ENCODE measurements at regions not wholly inside any gene's neighbourhood (a gene's known extent, or its start where the extent isn't known, plus 50 kb on each side); places are given as distances from the start of the nearest gene placed in this dataset.

DNA sequence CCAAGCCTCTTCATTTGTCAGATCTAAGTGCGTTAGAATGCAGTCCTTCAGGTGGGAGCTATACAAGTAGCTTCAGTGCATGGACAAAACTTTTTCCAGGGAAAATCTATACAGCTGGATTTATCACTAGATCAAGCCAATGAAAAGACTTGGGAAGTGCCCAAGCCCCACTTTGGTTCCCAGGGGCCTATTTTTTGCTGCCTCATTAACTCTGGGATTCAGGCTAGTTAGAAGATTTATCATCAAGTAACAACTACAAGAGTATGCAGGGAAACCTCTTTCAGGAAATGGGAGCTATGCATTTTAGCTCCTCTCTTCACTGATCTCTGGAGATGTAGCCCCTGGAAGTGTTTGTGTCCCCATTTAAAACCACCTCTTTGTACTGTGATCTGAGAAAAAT lies 908.8 kb downstream of the SQOR start:
- ChIA-PET POLR2A (no interaction called here), CTCF (interaction anchor here (0.7 kb wide), 1 partner anchor 8 kb away, joined by 3 read pairs; no protein-coding TSS in a partner anchor)
- H3K27ac Mint-ChIP-seq: no peak overlapping the region
- peaks cover 6% of the 10 kb centered on the region for H3K9me3 Mint-ChIP-seq (ENCODE audit: insufficient read depth)
- no peaks in the 10 kb centered on the region for H4K20me1 ChIP-seq (ENCODE audit: control insufficient read depth, insufficient read depth, low read length, poor library complexity, severe bottlenecking)
- ATAC-seq (ENCODE audit: low read depth) (no peak), DNase-seq (no peak)
- no peak overlapping the region for H3K27ac ChIP-seq (ENCODE audit: low read length in 2 of 2)
- no peak overlapping the region for H3K4me3 ChIP-seq (ENCODE audit: control extremely low read depth in 1 of 5, extremely low read depth in 1 of 5, insufficient read depth in 1 of 5, low read depth in 2 of 5, low read length in 4 of 5)
- WGBS (ENCODE audit: insufficient coverage): 100% methylated on average over 1 of the region's 1 CpG
- no peak overlapping the region for H2AFZ ChIP-seq (ENCODE audit: insufficient read depth, low read depth, low read length, poor library complexity, severe bottlenecking)
- no peaks in the 10 kb centered on the region for H3K4me1 ChIP-seq (ENCODE audit: control insufficient read depth in 2 of 2, insufficient read depth in 2 of 2, low read length in 2 of 2)
- peaks cover 0 to under 1% (median 0%) of the 10 kb centered on the region in 3 donors for H3K9me3 ChIP-seq (ENCODE audit: control extremely low read depth in 1 of 3, control insufficient read depth in 2 of 3, insufficient read depth in 1 of 3, low read length in 2 of 3)
- H3K79me2 ChIP-seq (ENCODE audit: control insufficient read depth, insufficient read depth, low read length): no peaks in the 10 kb centered on the region
- H3K9ac ChIP-seq (ENCODE audit: low read length): no peak overlapping the region
- no peak overlapping the region for H3K4me3 Mint-ChIP-seq
- TF ChIP-seq, protein P1, sequence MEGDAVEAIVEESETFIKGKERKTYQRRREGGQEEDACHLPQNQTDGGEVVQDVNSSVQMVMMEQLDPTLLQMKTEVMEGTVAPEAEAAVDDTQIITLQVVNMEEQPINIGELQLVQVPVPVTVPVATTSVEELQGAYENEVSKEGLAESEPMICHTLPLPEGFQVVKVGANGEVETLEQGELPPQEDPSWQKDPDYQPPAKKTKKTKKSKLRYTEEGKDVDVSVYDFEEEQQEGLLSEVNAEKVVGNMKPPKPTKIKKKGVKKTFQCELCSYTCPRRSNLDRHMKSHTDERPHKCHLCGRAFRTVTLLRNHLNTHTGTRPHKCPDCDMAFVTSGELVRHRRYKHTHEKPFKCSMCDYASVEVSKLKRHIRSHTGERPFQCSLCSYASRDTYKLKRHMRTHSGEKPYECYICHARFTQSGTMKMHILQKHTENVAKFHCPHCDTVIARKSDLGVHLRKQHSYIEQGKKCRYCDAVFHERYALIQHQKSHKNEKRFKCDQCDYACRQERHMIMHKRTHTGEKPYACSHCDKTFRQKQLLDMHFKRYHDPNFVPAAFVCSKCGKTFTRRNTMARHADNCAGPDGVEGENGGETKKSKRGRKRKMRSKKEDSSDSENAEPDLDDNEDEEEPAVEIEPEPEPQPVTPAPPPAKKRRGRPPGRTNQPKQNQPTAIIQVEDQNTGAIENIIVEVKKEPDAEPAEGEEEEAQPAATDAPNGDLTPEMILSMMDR (IDR thresholded peaks at IDR 0.05): no peak
- no peak for TF ChIP-seq EZH2 (IDR thresholded peaks at IDR 0.05; ENCODE audit: borderline replicate concordance, insufficient read depth, low read depth, low read length, poor library complexity, severe bottlenecking)
- H3K27me3 Mint-ChIP-seq: no peaks in the 10 kb centered on the region
- H3K36me3 ChIP-seq (replicated peaks in 1 of 2; ENCODE audit: control extremely low read depth in 1 of 2, control insufficient read depth in 1 of 2, extremely low read depth in 1 of 2, insufficient read depth in 2 of 2, low read length in 1 of 2): no peaks in the 10 kb centered on the region
- no peaks in the 10 kb centered on the region for H3K4me1 Mint-ChIP-seq
- no peaks in the 10 kb centered on the region for H3K27me3 ChIP-seq (replicated peaks in 1 of 4; ENCODE audit: control extremely low read depth in 1 of 4, control insufficient read depth in 3 of 4, insufficient read depth in 4 of 4, low read length in 3 of 4)
- intact Hi-C loops (cut with micrococcal nuclease): no loop called here
- no peak overlapping the region for H3K4me2 ChIP-seq (replicated peaks; ENCODE audit: low read depth, low read length, poor library complexity, severe bottlenecking)

DNA sequence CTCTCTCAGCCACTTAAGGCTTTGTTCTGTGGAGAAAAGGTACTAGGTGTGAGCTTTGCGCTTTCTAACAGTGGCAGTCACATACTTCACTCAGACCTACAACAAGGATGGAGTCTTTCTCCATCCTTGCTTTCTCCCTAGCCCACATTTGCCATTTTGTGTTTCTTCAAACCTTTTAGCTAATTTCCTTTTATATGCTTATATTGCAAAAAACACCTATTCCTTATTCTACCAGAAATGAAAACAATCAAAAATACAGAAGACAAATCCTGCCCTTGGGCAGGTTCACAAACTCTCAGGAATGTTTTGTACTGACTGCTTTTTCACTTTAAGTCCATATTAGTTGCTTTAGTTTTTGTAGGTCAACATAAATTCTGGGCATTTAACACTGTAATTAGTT lies 914.2 kb downstream of the SQOR start:
- POLR2A ChIA-PET: no interaction called here
- ATAC-seq (ENCODE audit: low read depth): no peak
- Histone ChIP-seq H2AFZ (ENCODE audit: insufficient read depth, low read depth, low read length, poor library complexity, severe bottlenecking) (no peak overlapping the region), H4K20me1 (ENCODE audit: control insufficient read depth, insufficient read depth, low read length, poor library complexity, severe bottlenecking) (no peaks in the 10 kb centered on the region), H3K4me2 (replicated peaks; ENCODE audit: low read depth, low read length, poor library complexity, severe bottlenecking) (no peak overlapping the region), H3K36me3 (replicated peaks in 1 of 2; ENCODE audit: control extremely low read depth in 1 of 2, control insufficient read depth in 1 of 2, extremely low read depth in 1 of 2, insufficient read depth in 2 of 2, low read length in 1 of 2) (no peaks in the 10 kb centered on the region), H3K4me3 (ENCODE audit: control extremely low read depth in 1 of 5, extremely low read depth in 1 of 5, insufficient read depth in 1 of 5, low read depth in 2 of 5, low read length in 4 of 5) (no peak overlapping the region), H3K4me1 (ENCODE audit: control insufficient read depth in 2 of 2, insufficient read depth in 2 of 2, low read length in 2 of 2) (no peaks in the 10 kb centered on the region), H3K9me3 (ENCODE audit: control extremely low read depth in 1 of 3, control insufficient read depth in 2 of 3, insufficient read depth in 1 of 3, low read length in 2 of 3) (peaks cover 0 to 4% (median 2%) of the 10 kb centered on the region in 3 donors), H3K9ac (ENCODE audit: low read length) (no peak overlapping the region), H3K79me2 (ENCODE audit: control insufficient read depth, insufficient read depth, low read length) (no peaks in the 10 kb centered on the region), H3K27ac (ENCODE audit: low read length in 2 of 2) (no peak overlapping the region), H3K27me3 (replicated peaks in 1 of 4; ENCODE audit: control extremely low read depth in 1 of 4, control insufficient read depth in 3 of 4, insufficient read depth in 4 of 4, low read length in 3 of 4) (no peaks in the 10 kb centered on the region)
- intact Hi-C loops (cut with micrococcal nuclease): no loop called here
- Mint-ChIP-seq H3K4me1 (no peaks in the 10 kb centered on the region), H3K27me3 (no peaks in the 10 kb centered on the region), H3K27ac (no peak overlapping the region), H3K9me3 (ENCODE audit: insufficient read depth) (peaks cover 5% of the 10 kb centered on the region), H3K4me3 (no peak overlapping the region)
- no peak for DNase-seq
- TF ChIP-seq, protein P1 (IDR thresholded peaks at IDR 0.05): no peak
- no peak for TF ChIP-seq EZH2 (IDR thresholded peaks at IDR 0.05; ENCODE audit: borderline replicate concordance, insufficient read depth, low read depth, low read length, poor library complexity, severe bottlenecking)
- WGBS (ENCODE audit: insufficient coverage): no CpG with 5 or more reads among the region's 1 CpG
- CTCF ChIA-PET: no interaction called here

Data from B cell (primary cell).